Colonic mucosa (tissue), 4 donors: ENCODE measurements at regions not wholly inside any gene's neighbourhood (a gene's known extent, or its start where the extent isn't known, plus 50 kb on each side); places are given as distances from the start of the nearest gene placed in this dataset.

Experiments
- DNase-seq: peaks from one replicate; pipeline ENCODE4 v3.0.0-alpha.2; 2020
- H3K27ac ChIP-seq: fragments of 200-600 bp; one replicate; pipeline ENCODE4 v1.8.0; 2021
- H3K27me3 ChIP-seq: fragments of 200-600 bp; one replicate; pipeline ENCODE4 v1.8.0; 2021
- H3K36me3 ChIP-seq: fragments of 200-600 bp; one replicate; pipeline ENCODE4 v1.8.0; 2021
- H3K4me1 ChIP-seq: fragments of 200-600 bp; one replicate; pipeline ENCODE4 v1.8.0; 2021; ENCODE audit warnings: mild to moderate bottlenecking
- H3K4me3 ChIP-seq: fragments of 200-600 bp; one replicate; pipeline ENCODE4 v1.8.0; 2021
- H3K9ac ChIP-seq, 2 donors: one replicate each; pipeline ENCODE4 v1.7.0; 2013; ENCODE audit warnings: control low read depth in 2 of 2, low read depth in 2 of 2, low read length in 2 of 2
- H3K9me3 ChIP-seq: fragments of 200-600 bp; one replicate; pipeline ENCODE4 v1.8.0; 2021
- intact Hi-C: fragments of 100-400 bp; cut with DNase I; formaldehyde crosslinking; loops from one replicate; pipeline ENCODE4 v1.14.1; 2022
- TF ChIP-seq, protein P1 (sequence below): fragments of 200-600 bp; IDR thresholded peaks from one replicate; pipeline ENCODE4 v1.8.0; 2022; ENCODE audit warnings: antibody characterized with exemption, mild to moderate bottlenecking
- donor health status: healthy.
- donor health status: DM: no; HTN: no; CAD: no.
- donor health status: DM: no; HTN: no; CAD: no.

DNA sequence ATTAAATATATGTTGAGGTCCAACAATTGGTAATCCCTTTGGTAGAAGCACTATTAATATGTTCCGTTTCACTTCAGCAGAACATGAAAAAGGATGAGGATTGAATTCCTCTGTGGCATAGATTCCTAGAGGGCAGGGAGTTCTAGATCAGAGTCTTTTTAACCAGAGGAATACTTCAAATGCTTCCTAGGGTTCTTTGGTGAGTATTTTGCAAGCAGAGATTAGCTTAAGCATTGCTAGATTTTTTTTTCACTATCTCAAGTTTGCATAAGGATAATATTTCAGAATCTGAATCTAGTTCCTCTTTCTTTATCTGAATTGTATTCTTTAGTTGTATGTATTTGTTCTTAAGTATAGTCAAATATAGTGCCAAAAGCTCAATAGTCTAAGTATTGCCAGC is 116.6 kb upstream of the ADAMTSL1 start:
- Histone ChIP-seq H3K36me3 (no peaks in the 10 kb centered on the region), H3K9ac (no peak overlapping the region), H3K27me3 (no peaks in the 10 kb centered on the region), H3K9me3 (no peaks in the 10 kb centered on the region), H3K4me1 (no peaks in the 10 kb centered on the region), H3K27ac (no peak overlapping the region), H3K4me3 (no peak overlapping the region)
- intact Hi-C loops, result no loop called here
- TF ChIP-seq, protein P1, sequence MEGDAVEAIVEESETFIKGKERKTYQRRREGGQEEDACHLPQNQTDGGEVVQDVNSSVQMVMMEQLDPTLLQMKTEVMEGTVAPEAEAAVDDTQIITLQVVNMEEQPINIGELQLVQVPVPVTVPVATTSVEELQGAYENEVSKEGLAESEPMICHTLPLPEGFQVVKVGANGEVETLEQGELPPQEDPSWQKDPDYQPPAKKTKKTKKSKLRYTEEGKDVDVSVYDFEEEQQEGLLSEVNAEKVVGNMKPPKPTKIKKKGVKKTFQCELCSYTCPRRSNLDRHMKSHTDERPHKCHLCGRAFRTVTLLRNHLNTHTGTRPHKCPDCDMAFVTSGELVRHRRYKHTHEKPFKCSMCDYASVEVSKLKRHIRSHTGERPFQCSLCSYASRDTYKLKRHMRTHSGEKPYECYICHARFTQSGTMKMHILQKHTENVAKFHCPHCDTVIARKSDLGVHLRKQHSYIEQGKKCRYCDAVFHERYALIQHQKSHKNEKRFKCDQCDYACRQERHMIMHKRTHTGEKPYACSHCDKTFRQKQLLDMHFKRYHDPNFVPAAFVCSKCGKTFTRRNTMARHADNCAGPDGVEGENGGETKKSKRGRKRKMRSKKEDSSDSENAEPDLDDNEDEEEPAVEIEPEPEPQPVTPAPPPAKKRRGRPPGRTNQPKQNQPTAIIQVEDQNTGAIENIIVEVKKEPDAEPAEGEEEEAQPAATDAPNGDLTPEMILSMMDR, result no peak
- no peak for DNase-seq

DNA sequence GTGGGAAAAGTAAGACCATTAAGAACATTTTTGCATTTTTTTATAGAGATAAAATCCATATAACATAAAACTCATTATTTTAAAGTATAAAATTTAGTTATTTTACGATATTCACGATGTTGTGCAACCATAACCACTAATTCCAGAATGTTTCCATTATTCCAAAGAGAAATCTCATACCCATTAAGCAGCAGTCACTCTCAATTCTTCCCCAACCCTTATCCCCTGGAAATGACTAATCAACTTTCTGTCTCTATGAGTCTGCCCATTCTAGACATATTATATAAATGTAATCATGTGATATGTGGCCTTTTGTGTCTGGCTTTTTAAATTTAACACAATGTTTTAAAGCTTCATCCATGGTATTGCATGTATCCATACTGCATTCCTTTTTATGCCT is 115.6 kb upstream of the ADAMTSL1 start:
- no peaks in the 10 kb centered on the region for H3K9me3 ChIP-seq
- no peak overlapping the region for H3K9ac ChIP-seq
- intact Hi-C loops, result no loop called here
- H3K27ac ChIP-seq, result no peak overlapping the region
- H3K4me3 ChIP-seq, result no peak overlapping the region
- no peaks in the 10 kb centered on the region for H3K36me3 ChIP-seq
- no peaks in the 10 kb centered on the region for H3K27me3 ChIP-seq
- no peaks in the 10 kb centered on the region for H3K4me1 ChIP-seq
- DNase-seq, result no peak
- TF ChIP-seq, protein P1, result no peak

DNA sequence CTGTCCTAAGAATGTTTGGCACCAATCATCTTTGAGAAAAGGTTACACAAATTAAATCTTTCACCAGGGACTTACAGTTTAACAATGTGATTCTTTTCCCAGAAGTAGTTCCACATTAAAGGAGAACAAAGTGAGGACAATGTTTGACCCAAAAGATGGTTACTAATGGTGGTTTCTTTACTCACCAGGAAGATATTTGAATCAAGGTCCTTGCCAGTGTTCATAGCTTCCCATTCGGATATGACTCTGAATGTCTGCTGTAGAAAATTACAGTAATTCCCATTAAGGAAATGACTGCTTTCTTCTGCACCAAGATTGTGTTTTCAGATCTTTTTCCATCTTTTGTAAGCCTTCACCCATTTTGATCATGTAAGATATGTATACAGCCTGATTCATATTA is 114.6 kb upstream of the ADAMTSL1 start:
- TF ChIP-seq, protein P1, result no peak
- no peaks in the 10 kb centered on the region for H3K36me3 ChIP-seq
- no peak overlapping the region for H3K9ac ChIP-seq
- no peaks in the 10 kb centered on the region for H3K27me3 ChIP-seq
- no peak overlapping the region for H3K4me3 ChIP-seq
- H3K4me1 ChIP-seq, result no peaks in the 10 kb centered on the region
- intact Hi-C loops, result no loop called here
- no peak overlapping the region for H3K27ac ChIP-seq
- no peak for DNase-seq
- H3K9me3 ChIP-seq, result no peaks in the 10 kb centered on the region

DNA sequence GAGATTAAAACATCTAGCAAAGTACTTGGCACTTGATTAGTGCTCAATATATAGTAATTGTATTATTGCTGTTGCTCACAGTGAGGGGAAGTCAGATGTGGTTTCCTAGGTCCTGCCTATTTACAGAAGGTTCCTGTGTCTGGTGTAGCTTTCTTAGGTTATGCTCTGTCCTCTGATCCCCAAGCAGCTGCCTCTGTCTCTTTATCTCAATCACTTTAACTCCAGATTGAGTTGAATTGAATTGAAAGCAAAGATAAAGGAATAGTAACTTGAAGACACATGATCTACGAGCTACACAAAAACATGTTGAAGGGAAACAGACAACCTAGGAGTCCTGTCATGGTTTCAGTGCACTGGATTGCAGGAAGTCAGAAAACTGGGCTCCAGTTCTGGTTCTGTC is 113.9 kb upstream of the ADAMTSL1 start:
- no peaks in the 10 kb centered on the region for H3K27me3 ChIP-seq
- intact Hi-C loops, result no loop called here
- no peak overlapping the region for H3K27ac ChIP-seq
- no peaks in the 10 kb centered on the region for H3K4me1 ChIP-seq
- TF ChIP-seq, protein P1, result no peak
- H3K9me3 ChIP-seq, result no peaks in the 10 kb centered on the region
- DNase-seq, result no peak
- H3K9ac ChIP-seq, result no peak overlapping the region
- no peak overlapping the region for H3K4me3 ChIP-seq
- no peaks in the 10 kb centered on the region for H3K36me3 ChIP-seq

DNA sequence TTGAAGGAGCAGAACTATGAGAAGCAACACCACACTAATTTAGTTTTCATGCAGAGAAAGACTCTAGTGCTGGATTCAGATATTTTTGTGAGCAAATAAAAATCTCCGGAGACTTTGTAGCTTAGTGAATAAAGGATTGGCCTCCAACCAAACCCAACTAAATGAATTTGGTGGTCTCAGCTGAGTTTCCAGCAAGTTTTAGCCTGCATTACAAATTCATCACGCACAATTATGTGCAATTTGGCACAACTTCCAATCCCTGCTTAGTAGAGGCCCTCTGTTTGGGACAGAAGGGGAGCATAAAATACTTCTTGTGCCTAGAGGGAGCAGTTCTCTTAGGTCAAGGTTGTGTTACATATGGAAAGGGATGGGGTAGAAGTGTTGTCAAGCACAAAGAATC is 112.3 kb upstream of the ADAMTSL1 start:
- TF ChIP-seq, protein P1, result no peak
- H3K4me1 ChIP-seq, result no peaks in the 10 kb centered on the region
- H3K9me3 ChIP-seq, result no peaks in the 10 kb centered on the region
- no peak for DNase-seq
- no peak overlapping the region for H3K9ac ChIP-seq
- H3K4me3 ChIP-seq, result no peak overlapping the region
- no peak overlapping the region for H3K27ac ChIP-seq
- H3K27me3 ChIP-seq, result no peaks in the 10 kb centered on the region
- H3K36me3 ChIP-seq, result no peaks in the 10 kb centered on the region
- intact Hi-C loops, result no loop called here

DNA sequence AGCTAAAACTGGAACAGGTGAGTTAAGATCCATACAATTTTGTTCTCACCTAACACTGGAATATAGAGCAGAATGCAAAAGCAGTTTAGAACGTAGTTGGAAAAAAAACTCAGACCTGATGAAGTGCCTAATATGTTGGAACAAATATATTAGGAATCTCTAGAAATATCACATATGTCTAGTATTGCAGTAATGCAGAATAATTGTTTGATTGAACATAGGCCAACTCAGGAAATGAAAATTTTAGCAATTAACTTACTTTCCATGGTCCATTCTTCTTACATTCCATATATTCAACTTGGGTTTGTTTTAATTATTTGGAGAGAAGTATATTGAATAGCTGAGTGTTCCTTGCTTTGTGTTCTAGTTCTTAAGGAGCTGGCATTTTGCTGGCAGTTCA is 111.8 kb upstream of the ADAMTSL1 start:
- no peak overlapping the region for H3K9ac ChIP-seq
- H3K4me1 ChIP-seq, result no peaks in the 10 kb centered on the region
- TF ChIP-seq, protein P1, result no peak
- DNase-seq, result no peak
- intact Hi-C loops, result no loop called here
- no peaks in the 10 kb centered on the region for H3K27me3 ChIP-seq
- no peak overlapping the region for H3K27ac ChIP-seq
- no peaks in the 10 kb centered on the region for H3K9me3 ChIP-seq
- no peak overlapping the region for H3K4me3 ChIP-seq
- H3K36me3 ChIP-seq, result no peaks in the 10 kb centered on the region
